Caki2 (cell line): ENCODE measurements at regions not wholly inside any gene's neighbourhood (a gene's known extent, or its start where the extent isn't known, plus 50 kb on each side); places are given as distances from the start of the nearest gene placed in this dataset.
"Not testable (repeated sequence)": the region's sequence is repeated elsewhere in the genome, so short reads cannot be mapped to it uniquely, and the experiment has no call there.

Experiments used
- DNase-seq: peaks from one replicate; pipeline ENCODE4 v3.0.0-alpha.2; 2015; ENCODE audit warnings: low read depth
- in situ Hi-C: cut with HindIII; loops from 2 replicates; pipeline ENCODE4 v1.10.0; 2016; ENCODE audit warnings: low sequenced_read_pairs, low pct_unique_long_range_greater_than_20kb, mixed read lengths

GRCh38 chr7:7011751-7012150 is 170.6 kb upstream of the C1GALT1 start:
- DNase-seq, in situ Hi-C loops: not testable (repeated sequence)

- DNase-seq, result no peak
- in situ Hi-C loops, result no loop called here
These were observed 167.3 kb upstream of the C1GALT1 start for GRCh38 chr7:7014827-7015595.

- in situ Hi-C loops, result no loop called here
- no peak for DNase-seq
These were observed 164.6 kb upstream of the C1GALT1 start for GRCh38 chr7:7017707-7018280.

GRCh38 chr7:7018290-7018689 is 164.1 kb upstream of the C1GALT1 start:
- in situ Hi-C loops, result no loop called here

GRCh38 chr7:7032221-7032620 is 150.1 kb upstream of the C1GALT1 start:
- DNase-seq, result no peak
- in situ Hi-C loops, result no loop called here

More at GRCh38 chr7:7018290-7018689, 164.1 kb upstream of the C1GALT1 start:
- DNase-seq, result no peak

- no peak for DNase-seq
- in situ Hi-C loops, result no loop called here
These were observed 146.5 kb upstream of the C1GALT1 start for GRCh38 chr7:7035851-7036250.

GRCh38 chr7:7042286-7042893 is 140.0 kb upstream of the C1GALT1 start:
- in situ Hi-C loops, result not testable (repeated sequence)

GRCh38 chr7:7044806-7045205 is 137.5 kb upstream of the C1GALT1 start:
- in situ Hi-C loops, result no loop called here

More at GRCh38 chr7:7042286-7042893, 140.0 kb upstream of the C1GALT1 start:
- not testable (repeated sequence) for DNase-seq

DNA sequence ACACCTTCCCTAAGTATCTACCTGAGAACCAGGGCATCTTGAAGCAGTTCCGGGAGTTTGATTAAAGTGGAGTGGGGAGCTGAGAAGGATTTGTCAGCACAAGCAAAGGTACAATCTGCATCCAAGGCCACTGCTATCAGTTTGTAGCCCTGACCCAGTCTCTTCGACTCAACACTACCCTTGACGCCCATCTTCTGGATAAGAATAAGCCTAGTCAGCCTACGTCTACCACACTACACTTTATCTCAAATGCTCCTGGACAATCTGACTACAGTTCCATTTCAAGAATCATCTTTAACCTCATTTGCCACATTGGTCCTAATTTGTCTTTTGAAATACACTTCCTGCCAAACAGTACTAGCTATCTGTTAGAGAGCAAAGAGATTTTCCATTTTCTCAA is 134.1 kb upstream of the C1GALT1 start:
- DNase-seq, result no peak
- in situ Hi-C loops, result no loop called here

More at GRCh38 chr7:7044806-7045205, 137.5 kb upstream of the C1GALT1 start:
- DNase-seq, result no peak

- in situ Hi-C loops, result no loop called here
- no peak for DNase-seq
These were observed 131.0 kb upstream of the C1GALT1 start for GRCh38 chr7:7051206-7051877.

GRCh38 chr7:7054252-7054830 is 128.0 kb upstream of the C1GALT1 start:
- in situ Hi-C loops, result no loop called here
- no peak for DNase-seq

GRCh38 chr7:7060828-7061599 is 121.3 kb upstream of the C1GALT1 start:
- in situ Hi-C loops, result no loop called here
- DNase-seq, result no peak

- no peak for DNase-seq
- in situ Hi-C loops, result no loop called here
These were observed 104.4 kb upstream of the C1GALT1 start for GRCh38 chr7:7077945-7078344.

DNA sequence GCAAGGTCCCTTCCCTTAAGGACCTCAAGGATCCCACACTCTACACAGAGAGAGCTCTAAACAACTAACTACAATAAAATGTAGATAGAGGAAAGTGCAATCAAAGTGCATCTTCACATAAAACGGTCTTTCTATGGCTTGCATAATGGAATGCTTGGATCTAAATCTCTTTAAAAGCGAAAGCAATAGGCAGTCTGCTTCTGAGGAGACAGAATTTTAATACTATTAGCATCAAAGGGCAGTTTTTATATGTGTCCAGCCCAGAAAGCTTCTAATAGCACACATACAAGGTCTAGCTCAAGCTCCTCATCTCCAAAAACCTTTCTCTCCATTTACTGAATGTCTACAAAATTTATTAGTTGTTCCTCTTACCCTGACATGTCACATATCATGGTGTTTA is 101.5 kb upstream of the C1GALT1 start:
- DNase-seq, result no peak
- in situ Hi-C loops, result no loop called here

GRCh38 chr7:7090460-7090859 is 91.9 kb upstream of the C1GALT1 start:
- in situ Hi-C loops, result no loop called here
- DNase-seq, result no peak

GRCh38 chr7:7098280-7098818 is 84.0 kb upstream of the C1GALT1 start:
- in situ Hi-C loops, result no loop called here
- DNase-seq, result no peak

GRCh38 chr7:7099584-7100014 is 82.7 kb upstream of the C1GALT1 start:
- in situ Hi-C loops, result no loop called here
- DNase-seq, result peak; percentile 97

- in situ Hi-C loops, result no loop called here
- no peak for DNase-seq
These were observed 81.9 kb upstream of the C1GALT1 start for GRCh38 chr7:7100432-7100849.
